ENCODE measurements at regions not wholly inside any gene's neighbourhood (a gene's known extent, or its start where the extent isn't known, plus 50 kb on each side); places are given as distances from the start of the nearest gene placed in this dataset.

DNA sequence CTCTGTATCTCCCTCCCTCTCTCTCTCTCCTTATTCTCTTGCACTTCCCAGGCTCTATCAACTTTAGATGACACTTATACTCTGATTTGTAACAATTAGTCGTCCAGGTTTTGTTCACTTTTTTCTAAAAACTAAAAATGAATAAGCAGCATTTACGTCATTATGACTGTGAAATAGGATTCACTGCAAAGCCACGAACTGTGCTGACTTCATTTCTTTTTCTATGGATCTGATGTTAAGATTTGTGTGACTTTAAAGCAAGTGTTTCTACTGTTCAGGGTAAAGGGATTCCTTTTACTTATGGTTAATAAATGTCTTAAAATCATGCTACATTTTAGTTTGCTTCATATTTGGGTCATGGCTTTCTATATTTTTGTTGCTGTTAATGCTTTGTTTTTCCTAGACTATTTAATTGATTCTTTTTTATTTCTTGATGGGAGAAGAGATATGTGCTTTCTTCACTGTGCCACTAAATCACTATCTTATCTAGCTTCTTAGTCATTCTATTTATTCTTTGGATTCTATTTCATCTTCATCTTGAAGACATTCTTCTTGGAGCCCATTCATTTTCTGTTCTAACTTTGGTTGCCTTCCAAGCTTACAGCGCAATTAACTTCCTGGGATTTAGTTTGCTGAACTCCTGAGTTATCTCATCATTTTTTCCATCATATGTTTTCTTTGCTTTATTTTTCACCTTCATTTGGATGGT lies 480.4 kb upstream of the TRIB2 start:
- H4K20me1 ChIP-seq (ENCODE audit: control insufficient read depth, insufficient read depth, low read depth, low read length), result no peaks in the 10 kb centered on the region
- no peaks in the 10 kb centered on the region for H3K9me3 ChIP-seq (ENCODE audit: control insufficient read depth, insufficient read depth, low read length)
- H3K36me3 ChIP-seq (ENCODE audit: control insufficient read depth, low read length), result no peaks in the 10 kb centered on the region
- no peak overlapping the region for H3K27ac ChIP-seq (ENCODE audit: low read depth, low read length)
- no peaks in the 10 kb centered on the region for H3K27me3 ChIP-seq (ENCODE audit: control insufficient read depth, low read length)
- no peak for TF ChIP-seq EZH2phosphoT487 (IDR thresholded peaks at IDR 0.05; ENCODE audit: borderline replicate concordance, low read length)
- TF ChIP-seq, protein P1, sequence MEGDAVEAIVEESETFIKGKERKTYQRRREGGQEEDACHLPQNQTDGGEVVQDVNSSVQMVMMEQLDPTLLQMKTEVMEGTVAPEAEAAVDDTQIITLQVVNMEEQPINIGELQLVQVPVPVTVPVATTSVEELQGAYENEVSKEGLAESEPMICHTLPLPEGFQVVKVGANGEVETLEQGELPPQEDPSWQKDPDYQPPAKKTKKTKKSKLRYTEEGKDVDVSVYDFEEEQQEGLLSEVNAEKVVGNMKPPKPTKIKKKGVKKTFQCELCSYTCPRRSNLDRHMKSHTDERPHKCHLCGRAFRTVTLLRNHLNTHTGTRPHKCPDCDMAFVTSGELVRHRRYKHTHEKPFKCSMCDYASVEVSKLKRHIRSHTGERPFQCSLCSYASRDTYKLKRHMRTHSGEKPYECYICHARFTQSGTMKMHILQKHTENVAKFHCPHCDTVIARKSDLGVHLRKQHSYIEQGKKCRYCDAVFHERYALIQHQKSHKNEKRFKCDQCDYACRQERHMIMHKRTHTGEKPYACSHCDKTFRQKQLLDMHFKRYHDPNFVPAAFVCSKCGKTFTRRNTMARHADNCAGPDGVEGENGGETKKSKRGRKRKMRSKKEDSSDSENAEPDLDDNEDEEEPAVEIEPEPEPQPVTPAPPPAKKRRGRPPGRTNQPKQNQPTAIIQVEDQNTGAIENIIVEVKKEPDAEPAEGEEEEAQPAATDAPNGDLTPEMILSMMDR (IDR thresholded peaks at IDR 0.05; ENCODE audit: low read depth, low read length, poor library complexity, severe bottlenecking), result no peak
- no peak overlapping the region for H3K4me3 ChIP-seq (ENCODE audit: low read length)
- no peaks in the 10 kb centered on the region for H3K79me2 ChIP-seq (ENCODE audit: control insufficient read depth, low read length)
- H3K4me2 ChIP-seq (ENCODE audit: low read length), result no peak overlapping the region
- H3K4me1 ChIP-seq (ENCODE audit: control insufficient read depth, low read length), result no peaks in the 10 kb centered on the region
- H3F3A ChIP-seq (ENCODE audit: control insufficient read depth, insufficient read depth), result no peaks in the 10 kb centered on the region
- H3K9me2 ChIP-seq (replicated peaks; ENCODE audit: control insufficient read depth, low read length), result no peaks in the 10 kb centered on the region

GRCh38 chr2:12240206-12240605 lies 476.5 kb upstream of the TRIB2 start:
- Histone ChIP-seq H3K4me3 (ENCODE audit: low read length) (no peak overlapping the region), H3K9me3 (ENCODE audit: control insufficient read depth, insufficient read depth, low read length) (0 out of 2 replicates have a peak, but pooled peaks cover 2% of the 10 kb centered on the region), H3K27ac (ENCODE audit: low read depth, low read length) (no peak overlapping the region), H3K27me3 (ENCODE audit: control insufficient read depth, low read length) (no peaks in the 10 kb centered on the region), H4K20me1 (ENCODE audit: control insufficient read depth, insufficient read depth, low read depth, low read length) (no peaks in the 10 kb centered on the region), H3K4me2 (ENCODE audit: low read length) (no peak overlapping the region), H3K4me1 (ENCODE audit: control insufficient read depth, low read length) (no peaks in the 10 kb centered on the region), H3K79me2 (ENCODE audit: control insufficient read depth, low read length) (no peaks in the 10 kb centered on the region), H3K9me2 (replicated peaks; ENCODE audit: control insufficient read depth, low read length) (no peaks in the 10 kb centered on the region), H3F3A (ENCODE audit: control insufficient read depth, insufficient read depth) (no peaks in the 10 kb centered on the region), H3K36me3 (ENCODE audit: control insufficient read depth, low read length) (no peaks in the 10 kb centered on the region)
- TF ChIP-seq EZH2phosphoT487 (IDR thresholded peaks at IDR 0.05; ENCODE audit: borderline replicate concordance, low read length), result no peak
- TF ChIP-seq, protein P1 (IDR thresholded peaks at IDR 0.05; ENCODE audit: low read depth, low read length, poor library complexity, severe bottlenecking), result no peak

DNA sequence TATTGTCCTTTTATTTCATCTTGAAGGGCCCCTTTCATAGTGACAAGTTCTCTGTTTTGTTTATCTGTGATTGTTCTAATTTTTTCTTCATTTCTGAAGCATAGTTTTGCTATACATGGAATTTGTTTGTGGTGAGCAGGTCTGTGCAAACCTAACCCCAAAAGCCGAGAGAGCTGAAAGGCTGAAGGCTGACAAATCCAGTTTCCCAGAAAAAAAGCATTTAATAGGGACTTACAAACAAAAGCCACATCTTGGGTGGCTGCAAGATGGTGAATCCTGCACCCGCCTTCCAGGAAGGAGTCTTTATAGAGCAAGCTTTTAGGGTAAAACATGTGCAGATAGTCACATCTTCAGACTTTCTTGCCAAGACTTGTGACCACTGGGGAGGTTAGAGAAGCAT lies 473.4 kb upstream of the TRIB2 start:
- no peak overlapping the region for H3K27ac ChIP-seq (ENCODE audit: low read depth, low read length)
- TF ChIP-seq, protein P1 (IDR thresholded peaks at IDR 0.05; ENCODE audit: low read depth, low read length, poor library complexity, severe bottlenecking), result no peak
- H3K27me3 ChIP-seq (ENCODE audit: control insufficient read depth, low read length), result no peaks in the 10 kb centered on the region
- no peaks in the 10 kb centered on the region for H4K20me1 ChIP-seq (ENCODE audit: control insufficient read depth, insufficient read depth, low read depth, low read length)
- no peaks in the 10 kb centered on the region for H3K4me1 ChIP-seq (ENCODE audit: control insufficient read depth, low read length)
- H3K9me2 ChIP-seq (replicated peaks; ENCODE audit: control insufficient read depth, low read length), result no peaks in the 10 kb centered on the region
- H3K4me3 ChIP-seq (ENCODE audit: low read length), result no peak overlapping the region
- 0 out of 2 replicates have a peak, but pooled peaks cover 2% of the 10 kb centered on the region for H3K9me3 ChIP-seq (ENCODE audit: control insufficient read depth, insufficient read depth, low read length)
- no peaks in the 10 kb centered on the region for H3F3A ChIP-seq (ENCODE audit: control insufficient read depth, insufficient read depth)
- H3K79me2 ChIP-seq (ENCODE audit: control insufficient read depth, low read length), result no peaks in the 10 kb centered on the region
- no peak overlapping the region for H3K4me2 ChIP-seq (ENCODE audit: low read length)
- no peaks in the 10 kb centered on the region for H3K36me3 ChIP-seq (ENCODE audit: control insufficient read depth, low read length)
